Right atrium auricular region (tissue), 2 donors: ENCODE measurements at regions not wholly inside any gene's neighbourhood (a gene's known extent, or its start where the extent isn't known, plus 50 kb on each side); places are given as distances from the start of the nearest gene placed in this dataset.

Source experiments
- DNase-seq: peaks from one replicate; pipeline ENCODE4 v3.0.0-alpha.2; 2019; ENCODE audit warnings: low spot score
- H3K27ac ChIP-seq, 2 donors: fragments of 200-600 bp; sonication (generic); 1 replicate in 1 of 2; 2 replicates in 1 of 2; pipeline ENCODE4 v1.5.1; 2016 to 2019
- H3K27me3 ChIP-seq, 2 donors: fragments of 200-600 bp; sonication (generic); one replicate each; pipeline versions ENCODE4 v1.5.1 to v1.6.0; 2017 to 2019
- H3K36me3 ChIP-seq: fragments of 200-600 bp; sonication (generic); one replicate; pipeline ENCODE4 v1.5.1; 2016
- H3K4me1 ChIP-seq, 2 donors: fragments of 200-600 bp; sonication (generic); one replicate each; pipeline versions ENCODE4 v1.5.1 to v1.6.0; 2017 to 2019
- H3K4me3 ChIP-seq, 2 donors: fragments of 200-600 bp; sonication (generic); 1 replicate in 1 of 2; 2 replicates in 1 of 2; pipeline ENCODE4 v1.5.1; 2017 to 2019; ENCODE audit warnings: mild to moderate bottlenecking in 1 of 2, moderate library complexity in 1 of 2
- H3K9me3 ChIP-seq, 2 donors: fragments of 200-600 bp; sonication (generic); one replicate each; pipeline ENCODE4 v1.5.1; 2019
- CTCF ChIP-seq, 2 donors: fragments of 200-600 bp; sonication (generic); IDR thresholded peaks; one replicate each; pipeline ENCODE4 v1.5.1; 2019; ENCODE audit warnings: antibody characterized with exemption in 2 of 2

- no peak overlapping the region for H3K4me3 ChIP-seq
- DNase-seq: no peak
- H3K36me3 ChIP-seq: no peaks in the 10 kb centered on the region
- no peak for TF ChIP-seq CTCF (IDR thresholded peaks at IDR 0.05)
- no peak overlapping the region for H3K27ac ChIP-seq
- no peaks in the 10 kb centered on the region for H3K27me3 ChIP-seq
- no peaks in the 10 kb centered on the region for H3K9me3 ChIP-seq
- no peaks in the 10 kb centered on the region for H3K4me1 ChIP-seq
Measured at GRCh38 chr2:29991086-29991485, 69.7 kb upstream of the ALK start.

- Histone ChIP-seq H3K4me3 (no peak overlapping the region), H3K4me1 (no peaks in the 10 kb centered on the region), H3K27me3 (no peaks in the 10 kb centered on the region), H3K36me3 (no peaks in the 10 kb centered on the region), H3K27ac (no peak overlapping the region), H3K9me3 (peaks cover 0 to 14% of the 10 kb centered on the region in 2 donors)
- TF ChIP-seq CTCF (IDR thresholded peaks at IDR 0.05): no peak
- no peak for DNase-seq
Measured at GRCh38 chr2:29995241-29995640, 73.9 kb upstream of the ALK start.

- Histone ChIP-seq H3K27me3 (no peaks in the 10 kb centered on the region), H3K36me3 (no peaks in the 10 kb centered on the region), H3K4me1 (no peaks in the 10 kb centered on the region), H3K9me3 (peaks cover 0 to 12% of the 10 kb centered on the region in 2 donors), H3K27ac (no peak overlapping the region), H3K4me3 (no peak overlapping the region)
- no peak for DNase-seq
- TF ChIP-seq CTCF (IDR thresholded peaks at IDR 0.05): no peak
Measured at GRCh38 chr2:30003128-30003527, 81.7 kb upstream of the ALK start.

DNA sequence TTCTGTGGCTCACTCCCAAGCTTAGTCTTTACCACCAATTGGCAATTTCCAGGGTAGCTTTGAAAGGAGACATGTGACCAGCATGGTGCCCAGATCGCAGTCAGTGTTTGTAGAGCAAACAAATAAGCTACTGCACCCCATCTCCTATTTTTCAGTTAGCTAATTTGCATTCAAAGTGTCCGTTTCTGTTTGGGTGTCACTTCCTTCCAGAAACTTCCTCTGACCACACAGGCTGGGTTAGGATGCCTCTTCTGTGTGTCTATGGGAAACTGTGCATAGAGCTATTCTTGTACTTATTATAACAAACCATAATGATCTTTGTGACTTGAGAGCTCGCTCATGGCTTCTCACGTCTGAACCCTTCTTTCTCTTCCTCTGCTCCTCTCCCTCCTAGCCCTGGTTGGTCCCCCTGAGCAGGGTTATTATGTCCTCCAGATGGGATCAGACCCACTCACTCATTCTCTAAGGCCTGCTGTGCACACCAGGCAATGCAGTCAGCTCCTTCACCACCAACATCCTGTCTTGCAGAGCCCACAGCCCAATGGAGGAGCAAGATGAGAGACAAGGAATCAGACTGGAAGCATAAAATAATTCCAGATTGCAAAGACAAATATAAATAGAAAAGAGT is 101.2 kb upstream of the ALK start:
- DNase-seq: no peak
- Histone ChIP-seq H3K27me3 (no peaks in the 10 kb centered on the region), H3K4me1 (no peaks in the 10 kb centered on the region), H3K9me3 (no peaks in the 10 kb centered on the region), H3K4me3 (no peak overlapping the region), H3K36me3 (no peaks in the 10 kb centered on the region), H3K27ac (no peak overlapping the region)
- TF ChIP-seq CTCF (IDR thresholded peaks at IDR 0.05): no peak

- Histone ChIP-seq H3K27me3 (no peaks in the 10 kb centered on the region), H3K27ac (no peak overlapping the region), H3K36me3 (no peaks in the 10 kb centered on the region), H3K9me3 (no peaks in the 10 kb centered on the region), H3K4me3 (no peak overlapping the region), H3K4me1 (no peaks in the 10 kb centered on the region)
- DNase-seq: no peak
- TF ChIP-seq CTCF (IDR thresholded peaks at IDR 0.05): no peak
Measured at GRCh38 chr2:30024281-30024680, 102.9 kb upstream of the ALK start.
